Colonic mucosa (tissue), 4 donors: ENCODE measurements at regions not wholly inside any gene's neighbourhood (a gene's known extent, or its start where the extent isn't known, plus 50 kb on each side); places are given as distances from the start of the nearest gene placed in this dataset.

Source experiments
- DNase-seq: peaks from one replicate; pipeline ENCODE4 v3.0.0-alpha.2; 2020
- H3K27ac ChIP-seq: fragments of 200-600 bp; one replicate; pipeline ENCODE4 v1.8.0; 2021
- H3K27me3 ChIP-seq: fragments of 200-600 bp; one replicate; pipeline ENCODE4 v1.8.0; 2021
- H3K36me3 ChIP-seq: fragments of 200-600 bp; one replicate; pipeline ENCODE4 v1.8.0; 2021
- H3K4me1 ChIP-seq: fragments of 200-600 bp; one replicate; pipeline ENCODE4 v1.8.0; 2021; ENCODE audit warnings: mild to moderate bottlenecking
- H3K4me3 ChIP-seq: fragments of 200-600 bp; one replicate; pipeline ENCODE4 v1.8.0; 2021
- H3K9ac ChIP-seq, 2 donors: one replicate each; pipeline ENCODE4 v1.7.0; 2013; ENCODE audit warnings: control low read depth in 2 of 2, low read depth in 2 of 2, low read length in 2 of 2
- H3K9me3 ChIP-seq: fragments of 200-600 bp; one replicate; pipeline ENCODE4 v1.8.0; 2021
- intact Hi-C: fragments of 100-400 bp; cut with DNase I; formaldehyde crosslinking; loops from one replicate; pipeline ENCODE4 v1.14.1; 2022
- TF ChIP-seq, protein P1 (sequence below): fragments of 200-600 bp; IDR thresholded peaks from one replicate; pipeline ENCODE4 v1.8.0; 2022; ENCODE audit warnings: antibody characterized with exemption, mild to moderate bottlenecking
- donor health status: healthy.
- donor health status: DM: no; HTN: no; CAD: no.
- donor health status: DM: no; HTN: no; CAD: no.

DNA sequence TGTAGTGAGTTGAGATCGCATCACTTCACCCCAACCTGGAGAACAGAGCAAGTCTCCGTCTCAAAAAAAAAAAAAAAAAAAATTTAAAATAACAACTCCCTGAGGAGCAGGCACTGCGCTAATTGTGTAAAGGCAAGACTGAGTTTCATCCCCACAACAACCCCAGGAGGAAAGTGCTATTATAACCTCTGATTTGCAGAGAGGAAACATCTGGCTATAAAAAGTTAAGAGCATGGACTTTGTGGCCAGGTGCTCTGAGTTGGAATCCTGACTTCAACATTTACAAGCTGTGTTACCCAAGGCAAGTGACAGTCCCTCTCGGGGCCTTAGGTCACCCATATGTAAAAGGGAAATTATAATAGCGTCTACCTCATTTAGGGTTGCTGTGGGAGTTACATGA is 76.0 kb upstream of the MYL2 start:
- Histone ChIP-seq H3K9ac (no peak overlapping the region), H3K4me3 (no peak overlapping the region), H3K9me3 (no peaks in the 10 kb centered on the region), H3K27ac (no peak overlapping the region), H3K4me1 (no peaks in the 10 kb centered on the region), H3K36me3 (no peaks in the 10 kb centered on the region), H3K27me3 (no peaks in the 10 kb centered on the region)
- no peak for DNase-seq
- TF ChIP-seq, protein P1, sequence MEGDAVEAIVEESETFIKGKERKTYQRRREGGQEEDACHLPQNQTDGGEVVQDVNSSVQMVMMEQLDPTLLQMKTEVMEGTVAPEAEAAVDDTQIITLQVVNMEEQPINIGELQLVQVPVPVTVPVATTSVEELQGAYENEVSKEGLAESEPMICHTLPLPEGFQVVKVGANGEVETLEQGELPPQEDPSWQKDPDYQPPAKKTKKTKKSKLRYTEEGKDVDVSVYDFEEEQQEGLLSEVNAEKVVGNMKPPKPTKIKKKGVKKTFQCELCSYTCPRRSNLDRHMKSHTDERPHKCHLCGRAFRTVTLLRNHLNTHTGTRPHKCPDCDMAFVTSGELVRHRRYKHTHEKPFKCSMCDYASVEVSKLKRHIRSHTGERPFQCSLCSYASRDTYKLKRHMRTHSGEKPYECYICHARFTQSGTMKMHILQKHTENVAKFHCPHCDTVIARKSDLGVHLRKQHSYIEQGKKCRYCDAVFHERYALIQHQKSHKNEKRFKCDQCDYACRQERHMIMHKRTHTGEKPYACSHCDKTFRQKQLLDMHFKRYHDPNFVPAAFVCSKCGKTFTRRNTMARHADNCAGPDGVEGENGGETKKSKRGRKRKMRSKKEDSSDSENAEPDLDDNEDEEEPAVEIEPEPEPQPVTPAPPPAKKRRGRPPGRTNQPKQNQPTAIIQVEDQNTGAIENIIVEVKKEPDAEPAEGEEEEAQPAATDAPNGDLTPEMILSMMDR = no peak
- intact Hi-C loops = no loop called here

DNA sequence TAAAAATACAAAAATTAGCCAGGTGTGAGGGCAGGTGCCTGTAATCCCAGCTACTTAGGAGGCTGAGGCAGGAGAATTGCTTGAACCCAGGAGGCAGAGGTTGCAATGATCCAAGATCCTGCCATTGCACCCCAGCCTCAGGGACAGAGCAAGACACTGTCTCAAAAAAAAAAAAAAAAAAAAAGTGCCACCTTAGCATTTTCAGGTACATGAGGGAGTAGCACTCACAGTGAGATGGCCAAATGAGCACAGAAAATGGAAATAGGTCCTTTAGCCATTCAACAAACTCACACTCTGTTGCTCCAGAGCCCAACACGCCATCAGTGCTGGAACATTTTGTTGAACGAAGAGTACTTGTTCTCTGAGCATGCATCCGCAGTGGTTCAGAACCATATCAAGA is 75.2 kb upstream of the MYL2 start:
- TF ChIP-seq, protein P1 = no peak
- H3K4me1 ChIP-seq = no peaks in the 10 kb centered on the region
- H3K9me3 ChIP-seq = no peaks in the 10 kb centered on the region
- no peak overlapping the region for H3K4me3 ChIP-seq
- no peak for DNase-seq
- no peaks in the 10 kb centered on the region for H3K36me3 ChIP-seq
- H3K27ac ChIP-seq = no peak overlapping the region
- no peak overlapping the region for H3K9ac ChIP-seq
- intact Hi-C loops = no loop called here
- H3K27me3 ChIP-seq = no peaks in the 10 kb centered on the region

- intact Hi-C loops = no loop called here
- DNase-seq = no peak
- TF ChIP-seq, protein P1 = no peak
These were observed 74.6 kb upstream of the MYL2 start for GRCh38 chr12:110995016-110995415.

GRCh38 chr12:110993434-110993833 is 73.1 kb upstream of the MYL2 start:
- Histone ChIP-seq H3K4me1 (no peaks in the 10 kb centered on the region), H3K9ac (no peak overlapping the region), H3K9me3 (no peaks in the 10 kb centered on the region), H3K27ac (no peak overlapping the region), H3K4me3 (no peak overlapping the region), H3K27me3 (no peaks in the 10 kb centered on the region), H3K36me3 (no peaks in the 10 kb centered on the region)
- TF ChIP-seq, protein P1 = no peak
- DNase-seq = no peak
- intact Hi-C loops = no loop called here

More at GRCh38 chr12:110995016-110995415, 74.6 kb upstream of the MYL2 start:
- Histone ChIP-seq H3K9ac (no peak overlapping the region), H3K36me3 (no peaks in the 10 kb centered on the region), H3K9me3 (no peaks in the 10 kb centered on the region), H3K4me1 (no peaks in the 10 kb centered on the region), H3K4me3 (no peak overlapping the region), H3K27me3 (no peaks in the 10 kb centered on the region), H3K27ac (no peak overlapping the region)

GRCh38 chr12:110992909-110993308 is 72.5 kb upstream of the MYL2 start:
- Histone ChIP-seq H3K27ac (no peak overlapping the region), H3K4me1 (no peaks in the 10 kb centered on the region), H3K36me3 (no peaks in the 10 kb centered on the region), H3K9ac (no peak overlapping the region), H3K27me3 (no peaks in the 10 kb centered on the region), H3K9me3 (no peaks in the 10 kb centered on the region), H3K4me3 (no peak overlapping the region)
- intact Hi-C loops = no loop called here
- DNase-seq = no peak
- TF ChIP-seq, protein P1 = no peak

DNA sequence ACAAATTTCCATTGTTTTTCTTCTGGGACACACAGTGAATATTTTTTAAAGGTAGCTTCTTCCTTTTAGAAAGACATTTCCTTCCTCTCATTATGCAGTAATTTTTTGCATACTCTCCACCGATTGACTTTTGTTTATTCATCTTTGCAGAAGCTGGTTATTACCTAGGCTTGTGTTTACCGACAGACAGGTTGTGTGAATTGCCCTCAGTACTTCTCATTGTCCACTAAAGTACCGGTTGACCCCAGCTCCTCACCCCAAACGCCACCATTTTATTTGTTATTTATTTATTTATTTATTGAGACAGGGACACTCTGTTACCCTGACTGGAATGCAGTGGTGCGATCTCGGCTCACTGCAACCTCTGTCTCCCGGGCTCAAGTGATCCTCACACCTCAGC is 63.4 kb upstream of the MYL2 start:
- Histone ChIP-seq H3K36me3 (no peaks in the 10 kb centered on the region), H3K4me1 (no peaks in the 10 kb centered on the region), H3K27me3 (no peaks in the 10 kb centered on the region), H3K9me3 (no peaks in the 10 kb centered on the region), H3K9ac (no peak overlapping the region), H3K4me3 (no peak overlapping the region), H3K27ac (no peak overlapping the region)
- no peak for DNase-seq
- intact Hi-C loops = no loop called here
- TF ChIP-seq, protein P1 = no peak
